ENCODE measurements at regions not wholly inside any gene's neighbourhood (a gene's known extent, or its start where the extent isn't known, plus 50 kb on each side); places are given as distances from the start of the nearest gene placed in this dataset.
"Not testable (repeated sequence)": the region's sequence is repeated elsewhere in the genome, so short reads cannot be mapped to it uniquely, and the experiment has no call there.

DNA sequence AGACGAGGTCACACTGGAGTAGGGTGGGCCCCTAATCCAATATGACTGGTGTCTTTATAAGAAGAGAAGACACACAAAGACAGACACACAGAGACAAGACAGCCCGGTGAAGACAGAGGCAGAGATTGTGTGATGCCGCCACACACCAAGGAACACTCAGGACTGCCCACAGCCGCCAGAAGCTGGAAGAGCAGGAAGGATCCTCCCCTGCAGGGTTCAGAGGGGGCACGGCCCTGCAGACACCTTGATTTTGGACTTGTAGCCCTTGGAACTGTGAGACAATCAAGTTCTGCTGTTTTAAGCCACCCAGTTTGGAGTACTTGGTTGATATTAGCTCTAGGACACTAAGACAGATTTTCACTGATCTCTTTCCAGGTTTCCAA, 72.1 kb upstream of the NANOS1 start:
- Histone ChIP-seq H3K36me3 (ENCODE audit: control insufficient read depth, insufficient read depth, low read length) (no peaks in the 10 kb centered on the region), H3K27ac (ENCODE audit: insufficient read depth, low read depth, low read length, poor library complexity, severe bottlenecking) (no peak overlapping the region), H3K4me1 (ENCODE audit: control insufficient read depth, insufficient read depth, low read length) (peaks cover 6% of the 10 kb centered on the region), H3K4me3 (ENCODE audit: insufficient read depth, low read depth, low read length) (no peak overlapping the region), H3K9me3 (ENCODE audit: control insufficient read depth, low read length) (no peaks in the 10 kb centered on the region), H3K27me3 (ENCODE audit: control insufficient read depth, insufficient read depth, low read length, poor library complexity, severe bottlenecking) (no peaks in the 10 kb centered on the region)
- WGBS, 2 experiments, result 97% methylated on average over 5 of the region's 5 CpGs

- Histone ChIP-seq H3K9me3 (ENCODE audit: control insufficient read depth, low read length) (no peaks in the 10 kb centered on the region), H3K36me3 (ENCODE audit: control insufficient read depth, insufficient read depth, low read length) (no peaks in the 10 kb centered on the region), H3K4me3 (ENCODE audit: insufficient read depth, low read depth, low read length) (no peak overlapping the region), H3K27me3 (ENCODE audit: control insufficient read depth, insufficient read depth, low read length, poor library complexity, severe bottlenecking) (no peaks in the 10 kb centered on the region), H3K27ac (ENCODE audit: insufficient read depth, low read depth, low read length, poor library complexity, severe bottlenecking) (no peak overlapping the region), H3K4me1 (ENCODE audit: control insufficient read depth, insufficient read depth, low read length) (peaks cover 6% of the 10 kb centered on the region)
- WGBS, 2 experiments, result 92 to 93% methylated on average over 12 of the region's 12 CpGs
These were observed 71.5 kb upstream of the NANOS1 start for GRCh38 chr10:118957966-118958365.

- Histone ChIP-seq H3K36me3 (ENCODE audit: control insufficient read depth, insufficient read depth, low read length) (no peaks in the 10 kb centered on the region), H3K27ac (ENCODE audit: insufficient read depth, low read depth, low read length, poor library complexity, severe bottlenecking) (no peak overlapping the region), H3K27me3 (ENCODE audit: control insufficient read depth, insufficient read depth, low read length, poor library complexity, severe bottlenecking) (no peaks in the 10 kb centered on the region), H3K9me3 (ENCODE audit: control insufficient read depth, low read length) (no peaks in the 10 kb centered on the region), H3K4me3 (ENCODE audit: insufficient read depth, low read depth, low read length) (no peak overlapping the region), H3K4me1 (ENCODE audit: control insufficient read depth, insufficient read depth, low read length) (peaks cover 6% of the 10 kb centered on the region)
- WGBS, 2 experiments, result 96 to 97% methylated on average over 5 of the region's 5 CpGs
These were observed 71.0 kb upstream of the NANOS1 start for GRCh38 chr10:118958559-118958958.

DNA sequence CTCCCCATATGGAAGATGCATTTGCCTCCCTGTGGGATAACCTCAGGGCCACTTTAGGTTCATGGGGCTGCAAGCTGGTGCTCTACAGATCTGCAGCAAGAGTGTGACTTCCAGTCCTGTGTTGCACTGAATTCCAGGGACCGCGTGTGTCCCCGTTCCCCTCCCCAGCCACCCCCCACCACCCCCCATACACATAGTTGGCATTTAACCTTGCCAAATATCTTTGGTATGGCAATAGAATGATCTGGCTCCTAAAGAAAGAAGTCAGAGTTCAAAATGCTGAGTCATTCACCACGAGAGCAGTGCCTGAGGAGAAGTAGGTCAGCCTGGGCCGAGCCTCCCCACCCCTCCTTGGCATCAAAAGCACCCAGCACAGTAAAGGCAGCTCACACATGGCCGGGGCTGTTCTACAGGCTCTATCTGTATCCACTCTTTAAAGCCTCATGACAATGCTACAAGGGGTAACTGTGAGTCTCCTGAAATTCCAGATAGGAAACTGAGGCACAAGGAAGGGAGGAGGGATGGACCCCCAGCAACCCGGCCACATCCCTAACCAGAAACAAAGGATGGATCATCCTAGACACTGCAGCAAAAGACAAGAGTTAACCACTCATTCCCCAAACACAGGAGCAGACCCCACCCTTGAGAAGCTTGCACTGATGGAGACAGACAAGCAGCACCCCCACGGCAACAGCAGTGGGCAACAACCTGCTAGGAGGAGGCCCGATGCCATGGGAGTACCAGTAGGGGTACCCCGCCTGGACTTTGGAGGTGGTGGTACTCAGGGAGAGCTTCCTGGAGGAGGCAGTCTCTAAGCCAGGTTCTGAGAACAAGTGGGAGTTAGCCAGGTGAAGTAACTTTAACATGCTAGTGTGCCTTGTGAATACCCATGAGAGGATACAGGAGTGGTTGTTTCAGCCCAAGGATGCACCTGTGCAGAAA, 70.3 kb upstream of the NANOS1 start:
- H3K4me1 ChIP-seq (ENCODE audit: control insufficient read depth, insufficient read depth, low read length), result peaks cover 6% of the 10 kb centered on the region
- H3K27ac ChIP-seq (ENCODE audit: insufficient read depth, low read depth, low read length, poor library complexity, severe bottlenecking), result no peak overlapping the region
- H3K4me3 ChIP-seq (ENCODE audit: insufficient read depth, low read depth, low read length), result no peak overlapping the region
- H3K9me3 ChIP-seq (ENCODE audit: control insufficient read depth, low read length), result no peaks in the 10 kb centered on the region
- WGBS, 2 experiments, result 85 to 88% methylated on average over 7 to 9 of the region's 10 CpGs
- no peaks in the 10 kb centered on the region for H3K36me3 ChIP-seq (ENCODE audit: control insufficient read depth, insufficient read depth, low read length)
- H3K27me3 ChIP-seq (ENCODE audit: control insufficient read depth, insufficient read depth, low read length, poor library complexity, severe bottlenecking), result no peaks in the 10 kb centered on the region

DNA sequence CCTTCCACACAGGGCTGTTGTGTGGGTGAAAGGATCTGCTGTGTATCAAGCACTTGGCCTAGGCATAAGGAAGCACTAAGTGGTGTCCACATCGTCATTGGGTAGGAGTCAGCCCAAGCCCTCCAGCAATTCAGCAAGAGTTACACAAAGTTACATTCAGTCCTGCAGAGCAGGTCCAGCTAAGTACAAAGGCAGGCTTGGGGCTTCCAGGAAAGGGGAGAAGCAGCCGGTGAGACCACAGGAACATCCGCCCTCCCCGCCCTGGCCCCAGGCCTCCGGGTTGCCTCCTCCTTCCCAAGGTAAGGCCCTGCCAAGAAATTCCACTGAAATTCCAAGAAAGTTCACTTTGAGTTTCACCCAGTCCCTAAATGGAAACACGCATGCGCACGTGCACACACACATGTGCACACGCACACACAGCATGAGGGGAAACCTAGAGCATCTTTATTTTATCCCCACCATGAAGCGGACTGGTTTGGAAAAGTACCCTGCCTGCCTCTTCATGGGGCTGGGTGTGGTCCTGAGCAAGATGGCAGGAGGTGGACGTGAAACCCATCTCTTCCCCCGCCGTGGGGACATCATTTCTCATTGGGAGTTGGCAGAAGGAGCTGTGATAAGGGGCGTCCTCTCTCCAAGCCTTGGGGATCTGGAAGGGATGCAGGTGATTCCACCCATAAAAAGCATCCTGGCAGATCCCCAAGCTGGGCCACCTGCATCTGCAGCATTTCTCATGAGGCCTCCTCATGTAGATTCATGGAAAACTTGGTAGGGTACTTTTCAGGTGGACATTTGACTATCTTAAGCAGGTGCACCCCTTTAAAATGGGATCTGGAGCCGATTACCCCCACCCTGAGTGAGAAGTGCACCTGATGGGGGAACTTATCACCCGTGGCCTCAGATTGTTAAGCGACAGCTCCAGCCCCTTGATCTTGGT, 69.1 kb upstream of the NANOS1 start:
- H3K36me3 ChIP-seq (ENCODE audit: control insufficient read depth, insufficient read depth, low read length), result no peaks in the 10 kb centered on the region
- H3K27ac ChIP-seq (ENCODE audit: insufficient read depth, low read depth, low read length, poor library complexity, severe bottlenecking), result no peak overlapping the region
- H3K4me3 ChIP-seq (ENCODE audit: insufficient read depth, low read depth, low read length), result no peak overlapping the region
- no peaks in the 10 kb centered on the region for H3K9me3 ChIP-seq (ENCODE audit: control insufficient read depth, low read length)
- 93 to 94% methylated on average over 17 of the region's 17 CpGs for WGBS, 2 experiments
- no peaks in the 10 kb centered on the region for H3K27me3 ChIP-seq (ENCODE audit: control insufficient read depth, insufficient read depth, low read length, poor library complexity, severe bottlenecking)
- peaks cover 5% of the 10 kb centered on the region for H3K4me1 ChIP-seq (ENCODE audit: control insufficient read depth, insufficient read depth, low read length)

- no peak overlapping the region for H3K27ac ChIP-seq (ENCODE audit: insufficient read depth, low read depth, low read length, poor library complexity, severe bottlenecking)
- peaks cover 10% of the 10 kb centered on the region for H3K4me1 ChIP-seq (ENCODE audit: control insufficient read depth, insufficient read depth, low read length)
- H3K4me3 ChIP-seq (ENCODE audit: insufficient read depth, low read depth, low read length), result no peak overlapping the region
- 92 to 93% methylated on average over 7 of the region's 7 CpGs for WGBS, 2 experiments
- no peaks in the 10 kb centered on the region for H3K27me3 ChIP-seq (ENCODE audit: control insufficient read depth, insufficient read depth, low read length, poor library complexity, severe bottlenecking)
- H3K36me3 ChIP-seq (ENCODE audit: control insufficient read depth, insufficient read depth, low read length), result no peaks in the 10 kb centered on the region
- H3K9me3 ChIP-seq (ENCODE audit: control insufficient read depth, low read length), result no peaks in the 10 kb centered on the region
These were observed 68.1 kb upstream of the NANOS1 start for GRCh38 chr10:118961436-118961835.

DNA sequence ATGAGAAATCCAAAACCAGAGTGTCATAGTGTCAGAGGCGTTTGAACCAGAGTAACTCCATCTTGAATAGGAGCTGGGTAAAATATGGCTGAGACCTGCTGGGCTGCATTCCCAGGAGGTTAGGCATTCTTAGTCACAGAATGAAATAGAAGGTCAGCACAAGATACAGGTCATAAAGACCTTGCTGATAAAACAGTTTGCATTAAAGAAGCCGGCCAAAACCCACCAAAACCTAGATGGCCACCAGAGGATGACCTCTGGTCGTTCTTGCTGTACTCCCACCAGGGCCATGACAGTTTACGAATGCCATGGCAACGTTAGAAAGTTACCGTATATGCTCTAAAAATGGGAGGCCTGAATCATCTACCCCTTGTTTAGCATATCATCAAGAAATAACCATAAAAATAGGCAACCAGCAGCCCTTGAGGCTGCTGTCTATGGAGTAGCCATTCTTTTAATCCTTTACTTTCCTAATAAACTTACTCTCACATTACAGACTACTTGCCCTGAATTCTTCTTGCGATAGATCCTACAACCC, 67.1 kb upstream of the NANOS1 start:
- not testable (repeated sequence) for H3K27me3 ChIP-seq (ENCODE audit: control insufficient read depth, insufficient read depth, low read length, poor library complexity, severe bottlenecking); H3K9me3 ChIP-seq (ENCODE audit: control insufficient read depth, low read length); H3K4me3 ChIP-seq (ENCODE audit: insufficient read depth, low read depth, low read length); H3K36me3 ChIP-seq (ENCODE audit: control insufficient read depth, insufficient read depth, low read length); H3K27ac ChIP-seq (ENCODE audit: insufficient read depth, low read depth, low read length, poor library complexity, severe bottlenecking)
- H3K4me1 ChIP-seq (ENCODE audit: control insufficient read depth, insufficient read depth, low read length), result peaks cover 14% of the 10 kb centered on the region
- 80 to 81% methylated on average over 7 of the region's 7 CpGs for WGBS, 2 experiments

GRCh38 chr10:118963341-118963740, 66.2 kb upstream of the NANOS1 start:
- H3K4me1 ChIP-seq (ENCODE audit: control insufficient read depth, insufficient read depth, low read length), result peaks cover 14% of the 10 kb centered on the region
- H3K27ac ChIP-seq (ENCODE audit: insufficient read depth, low read depth, low read length, poor library complexity, severe bottlenecking), result no peak overlapping the region
- H3K4me3 ChIP-seq (ENCODE audit: insufficient read depth, low read depth, low read length), result no peak overlapping the region
- 89 to 91% methylated on average over 10 of the region's 10 CpGs for WGBS, 2 experiments
- no peaks in the 10 kb centered on the region for H3K9me3 ChIP-seq (ENCODE audit: control insufficient read depth, low read length)
- H3K27me3 ChIP-seq (ENCODE audit: control insufficient read depth, insufficient read depth, low read length, poor library complexity, severe bottlenecking), result no peaks in the 10 kb centered on the region
- H3K36me3 ChIP-seq (ENCODE audit: control insufficient read depth, insufficient read depth, low read length), result no peaks in the 10 kb centered on the region

DNA sequence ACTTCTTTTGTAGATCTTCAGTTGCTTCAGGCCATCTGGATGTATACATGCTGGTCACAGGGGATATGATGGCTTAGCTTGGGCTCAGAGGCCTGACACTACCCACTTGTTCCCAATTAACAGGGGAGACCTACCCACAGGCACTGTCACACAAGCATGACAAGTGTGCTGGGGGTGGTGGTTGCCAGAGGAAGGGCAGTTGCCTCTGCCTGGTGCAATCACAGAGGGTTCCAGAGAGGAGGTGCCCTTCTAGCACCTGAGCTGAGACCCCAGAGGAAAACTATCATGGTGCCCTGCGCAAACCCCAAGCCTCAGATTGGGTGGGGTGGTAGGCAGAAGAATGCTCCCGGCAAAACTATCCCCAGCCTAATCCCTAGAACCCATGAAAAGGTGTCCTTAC, 65.6 kb upstream of the NANOS1 start:
- Histone ChIP-seq H3K27me3 (ENCODE audit: control insufficient read depth, insufficient read depth, low read length, poor library complexity, severe bottlenecking) (no peaks in the 10 kb centered on the region), H3K4me3 (ENCODE audit: insufficient read depth, low read depth, low read length) (no peak overlapping the region), H3K9me3 (ENCODE audit: control insufficient read depth, low read length) (no peaks in the 10 kb centered on the region), H3K4me1 (ENCODE audit: control insufficient read depth, insufficient read depth, low read length) (peaks cover 14% of the 10 kb centered on the region), H3K36me3 (ENCODE audit: control insufficient read depth, insufficient read depth, low read length) (no peaks in the 10 kb centered on the region), H3K27ac (ENCODE audit: insufficient read depth, low read depth, low read length, poor library complexity, severe bottlenecking) (no peak overlapping the region)
- 94 to 98% methylated on average over 2 of the region's 2 CpGs for WGBS, 2 experiments

- H3K4me1 ChIP-seq (ENCODE audit: control insufficient read depth, insufficient read depth, low read length), result peaks cover 14% of the 10 kb centered on the region
- H3K27me3 ChIP-seq (ENCODE audit: control insufficient read depth, insufficient read depth, low read length, poor library complexity, severe bottlenecking); H3K36me3 ChIP-seq (ENCODE audit: control insufficient read depth, insufficient read depth, low read length); H3K9me3 ChIP-seq (ENCODE audit: control insufficient read depth, low read length); H3K4me3 ChIP-seq (ENCODE audit: insufficient read depth, low read depth, low read length); H3K27ac ChIP-seq (ENCODE audit: insufficient read depth, low read depth, low read length, poor library complexity, severe bottlenecking): not testable (repeated sequence)
- WGBS, 2 experiments, result 71 to 78% methylated on average over 3 of the region's 3 CpGs
These were observed 65.0 kb upstream of the NANOS1 start for GRCh38 chr10:118964476-118964875.
